Endothelial cell of umbilical vein (primary cell): ENCODE measurements at regions not wholly inside any gene's neighbourhood (a gene's known extent, or its start where the extent isn't known, plus 50 kb on each side); places are given as distances from the start of the nearest gene placed in this dataset.

Experiments used
- BruUV-seq: library from RNA; stranded (reverse); fragments of 400-500 nt; replicated peaks from 2 replicates; lab custom pipeline; 2021; lab: Mats Ljungman, UMichigan
- CTCF ChIA-PET: fragments of 300-600, 350-600 bp; sonication (Branson Sonifier 250); formaldehyde crosslinking; loops from one replicate; lab custom pipeline; 2021; ENCODE audit warnings: antibody characterized with exemption, inconsistent platforms; lab: Charles Lee
- POLR2A ChIA-PET: fragments of 300-600, 350-600 bp; sonication (Branson Sonifier 250); formaldehyde crosslinking; loops from one replicate; lab custom pipeline; 2021; ENCODE audit warnings: antibody characterized with exemption, inconsistent platforms; lab: Charles Lee
- DNase-seq: peaks from one replicate; pipeline ENCODE4 v3.0.0-alpha.2; 2011; ENCODE audit warnings: low read depth, low spot score
- FAIRE-seq: peaks from 2 replicates; lab custom pipeline; 2011; peaks lifted over from hg19 to GRCh38; lab: Jason Lieb, UNC
- H2AFZ ChIP-seq: 2 replicates; pipeline ENCODE4 v1.6.0; 2012; ENCODE audit warnings: low read depth, low read length, control low read depth, inconsistent platforms
- H3K27ac ChIP-seq: 2 replicates; pipeline ENCODE4 v1.5.1; 2011; ENCODE audit warnings: low read depth, mild to moderate bottlenecking, control low read depth, low read length, moderate library complexity; ENCODE audit not compliant: insufficient read depth
- H3K27me3 ChIP-seq, 2 experiments: 2 replicates each; pipeline versions ENCODE4 v1.6.0 to v1.6.1; 2011; ENCODE audit warnings: low read length in 2 of 2, mixed read lengths in 1 of 2; ENCODE audit not compliant: control insufficient read depth in 2 of 2, insufficient read depth in 2 of 2
- H3K36me3 ChIP-seq, 2 experiments: 2 replicates in 1 of 2; 3 replicates in 1 of 2; pipeline ENCODE4 v1.5.1; 2011; ENCODE audit warnings: low read length in 2 of 2, mild to moderate bottlenecking in 1 of 2, moderate library complexity in 1 of 2; ENCODE audit not compliant: control insufficient read depth in 2 of 2, insufficient read depth in 2 of 2; ENCODE audit errors: extremely low read depth in 1 of 2
- H3K4me1 ChIP-seq: 3 replicates; pipeline ENCODE4 v1.5.1; 2011; ENCODE audit warnings: mild to moderate bottlenecking, low read length; ENCODE audit not compliant: control insufficient read depth, insufficient read depth; ENCODE audit errors: extremely low read depth
- H3K4me2 ChIP-seq: 2 replicates; pipeline ENCODE4 v1.6.1; 2011; ENCODE audit warnings: low read length, control low read depth, mixed read lengths; ENCODE audit not compliant: insufficient read depth
- H3K4me3 ChIP-seq, 3 experiments: fragments of 200-600 bp in 1 of 3; sonication (generic), shearing (Covaris generic) in 1 of 3; replicated peaks in 1 of 3; 2 replicates each; pipeline ENCODE4 v1.5.1; 2011 to 2016; ENCODE audit warnings: control low read depth in 3 of 3, low read length in 3 of 3, mild to moderate bottlenecking in 2 of 3, inconsistent platforms in 1 of 3, low read depth in 1 of 3, moderate library complexity in 1 of 3; ENCODE audit not compliant: insufficient read depth in 1 of 3
- H3K79me2 ChIP-seq: 2 replicates; pipeline ENCODE4 v1.6.0; 2012; ENCODE audit warnings: low read length, inconsistent platforms; ENCODE audit not compliant: control insufficient read depth, insufficient read depth
- H3K9ac ChIP-seq: replicated peaks from 2 replicates; pipeline ENCODE3; 2011; ENCODE audit warnings: low read length, control low read depth; ENCODE audit not compliant: insufficient read depth; ENCODE audit errors: extremely low read depth
- H3K9me1 ChIP-seq: replicated peaks from 3 replicates; pipeline ENCODE4 v1.6.0; 2011; ENCODE audit warnings: mild to moderate bottlenecking, low read length; ENCODE audit not compliant: control insufficient read depth, insufficient read depth; ENCODE audit errors: extremely low read depth
- H3K9me3 ChIP-seq: replicated peaks from 2 replicates; pipeline ENCODE4 v1.5.1; 2012; ENCODE audit warnings: low read length, inconsistent platforms; ENCODE audit not compliant: control insufficient read depth, insufficient read depth
- H4K20me1 ChIP-seq: replicated peaks from 2 replicates; pipeline ENCODE3; 2011; ENCODE audit warnings: mild to moderate bottlenecking, low read length; ENCODE audit not compliant: control insufficient read depth, insufficient read depth; ENCODE audit errors: extremely low read depth
- EZH2 ChIP-seq: IDR thresholded peaks from 2 replicates; pipeline ENCODE4 v1.6.1; 2012; ENCODE audit warnings: borderline replicate concordance, low read depth, mild to moderate bottlenecking, moderate library complexity, low read length, inconsistent platforms; ENCODE audit not compliant: severe bottlenecking
- FOS ChIP-seq: IDR thresholded peaks from 2 replicates; pipeline ENCODE4 v1.6.1; 2011; ENCODE audit warnings: mild to moderate bottlenecking, low read length, moderate library complexity, borderline replicate concordance; ENCODE audit not compliant: insufficient read depth
- GATA2 ChIP-seq: IDR thresholded peaks from 2 replicates; pipeline ENCODE4 v1.7.0; 2011; ENCODE audit warnings: low read depth, mild to moderate bottlenecking, moderate library complexity, mixed read lengths, low read length; ENCODE audit not compliant: insufficient read length, insufficient read depth
- JUN ChIP-seq: IDR thresholded peaks from 2 replicates; pipeline ENCODE4 v1.6.1; 2011; ENCODE audit warnings: borderline replicate concordance, low read depth; ENCODE audit not compliant: insufficient read length, insufficient read depth
- MYC ChIP-seq: IDR thresholded peaks from one replicate; pipeline ENCODE4 v1.6.1; 2011; ENCODE audit warnings: mild to moderate bottlenecking, low read depth, low read length
- POLR2A ChIP-seq: IDR thresholded peaks from 2 replicates; pipeline ENCODE4 v1.6.1; 2012; ENCODE audit warnings: low read depth, mild to moderate bottlenecking, control low read depth, low read length
- POLR2AphosphoS5 ChIP-seq: IDR thresholded peaks from 2 replicates; pipeline ENCODE4 v1.6.1; 2012; ENCODE audit warnings: low read depth, mild to moderate bottlenecking, control low read depth, low read length, moderate library complexity; ENCODE audit not compliant: insufficient read depth
- dilution Hi-C: fragments of 300-500 bp; cut with MboI; formaldehyde crosslinking; loops from one replicate; pipeline ENCODE4 v1.15.0; 2019; ENCODE audit warnings: low sequenced_read_pairs; ENCODE audit not compliant: extremely low pct_ligation_motif_present
- intact Hi-C: fragments of 100-400 bp; cut with micrococcal nuclease; formaldehyde crosslinking; loops from one replicate; pipeline ENCODE4 v1.10.0; 2022
- TF ChIP-seq, protein P1 (sequence below), 2 donors: IDR thresholded peaks; 1 replicate in 1 of 2; 2 replicates in 1 of 2; pipeline ENCODE4 v1.5.1; 2011; ENCODE audit warnings: low read length in 2 of 2, mild to moderate bottlenecking in 2 of 2, moderate library complexity in 2 of 2, control low read depth in 1 of 2, inconsistent platforms in 1 of 2, low read depth in 1 of 2; ENCODE audit not compliant: insufficient read depth in 1 of 2; ENCODE audit errors: extremely low read depth in 1 of 2
- TF ChIP-seq, protein P2 (sequence below): IDR thresholded peaks from 2 replicates; pipeline ENCODE4 v1.6.1; 2011; ENCODE audit not compliant: insufficient read depth, insufficient read length

DNA sequence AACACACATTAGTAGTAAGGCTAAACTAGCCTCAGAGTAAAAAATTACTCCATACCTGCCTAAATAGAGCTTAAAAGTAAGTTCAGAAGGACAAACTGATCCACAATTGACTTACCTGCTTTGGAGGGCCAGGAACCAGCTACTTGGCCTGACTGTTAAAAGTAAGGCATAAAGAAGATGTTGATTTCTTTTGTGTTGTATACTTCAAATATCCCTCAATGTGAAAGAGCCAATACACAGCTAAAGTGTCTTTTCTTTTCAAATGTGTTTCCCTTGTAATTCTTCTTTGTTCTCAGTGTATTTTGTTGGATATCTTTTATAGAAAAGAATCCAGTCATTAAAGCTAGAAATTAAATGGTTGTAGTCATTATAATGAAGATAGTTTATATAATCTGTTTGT lies 171.1 kb downstream of the TANC2 start:
- POLR2A ChIA-PET = no interaction called here
- dilution Hi-C loops = no loop called here
- CTCF ChIA-PET = interaction anchor here (0.6 to 2.0 kb wide), 2 partner anchors 55 to 1501 kb away, joined by 3 to 7 read pairs; no protein-coding TSS in a partner anchor

More for the DNA sequence above, 171.1 kb downstream of the TANC2 start:
- Histone ChIP-seq H3K36me3 (no peaks in the 10 kb centered on the region), H3K9me1 (no peaks in the 10 kb centered on the region), H3K27me3 (no peaks in the 10 kb centered on the region), H3K27ac (no peak overlapping the region), H3K4me3 (no peak overlapping the region), H3K9me3 (no peaks in the 10 kb centered on the region), H3K79me2 (no peaks in the 10 kb centered on the region), H3K9ac (no peak overlapping the region), H3K4me2 (no peak overlapping the region), H3K4me1 (no peaks in the 10 kb centered on the region), H4K20me1 (no peaks in the 10 kb centered on the region), H2AFZ (no peak overlapping the region)
- no TSS peak for BruUV-seq
- TF ChIP-seq, protein P1, sequence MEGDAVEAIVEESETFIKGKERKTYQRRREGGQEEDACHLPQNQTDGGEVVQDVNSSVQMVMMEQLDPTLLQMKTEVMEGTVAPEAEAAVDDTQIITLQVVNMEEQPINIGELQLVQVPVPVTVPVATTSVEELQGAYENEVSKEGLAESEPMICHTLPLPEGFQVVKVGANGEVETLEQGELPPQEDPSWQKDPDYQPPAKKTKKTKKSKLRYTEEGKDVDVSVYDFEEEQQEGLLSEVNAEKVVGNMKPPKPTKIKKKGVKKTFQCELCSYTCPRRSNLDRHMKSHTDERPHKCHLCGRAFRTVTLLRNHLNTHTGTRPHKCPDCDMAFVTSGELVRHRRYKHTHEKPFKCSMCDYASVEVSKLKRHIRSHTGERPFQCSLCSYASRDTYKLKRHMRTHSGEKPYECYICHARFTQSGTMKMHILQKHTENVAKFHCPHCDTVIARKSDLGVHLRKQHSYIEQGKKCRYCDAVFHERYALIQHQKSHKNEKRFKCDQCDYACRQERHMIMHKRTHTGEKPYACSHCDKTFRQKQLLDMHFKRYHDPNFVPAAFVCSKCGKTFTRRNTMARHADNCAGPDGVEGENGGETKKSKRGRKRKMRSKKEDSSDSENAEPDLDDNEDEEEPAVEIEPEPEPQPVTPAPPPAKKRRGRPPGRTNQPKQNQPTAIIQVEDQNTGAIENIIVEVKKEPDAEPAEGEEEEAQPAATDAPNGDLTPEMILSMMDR (IDR thresholded peaks at IDR 0.05; ENCODE audit: extremely low read depth in 1 of 2, insufficient read depth in 1 of 2, low read depth in 1 of 2, low read length in 2 of 2) = no peak
- TF ChIP-seq FOS = no peak
- TF ChIP-seq POLR2AphosphoS5 = no peak
- no peak for TF ChIP-seq EZH2
- TF ChIP-seq JUN = no peak
- no peak for TF ChIP-seq MYC
- no peak for TF ChIP-seq GATA2
- TF ChIP-seq, protein P2, sequence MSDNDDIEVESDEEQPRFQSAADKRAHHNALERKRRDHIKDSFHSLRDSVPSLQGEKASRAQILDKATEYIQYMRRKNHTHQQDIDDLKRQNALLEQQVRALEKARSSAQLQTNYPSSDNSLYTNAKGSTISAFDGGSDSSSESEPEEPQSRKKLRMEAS = no peak
- no peak for TF ChIP-seq POLR2A
- DNase-seq (no peak), FAIRE-seq (no peak)
- intact Hi-C loops = no loop called here
